ENCODE measurements at regions not wholly inside any gene's neighbourhood (a gene's known extent, or its start where the extent isn't known, plus 50 kb on each side); places are given as distances from the start of the nearest gene placed in this dataset.

GRCh38 chr5:89596821-89597220 lies 713.8 kb upstream of the MEF2C start:
- no peak for TF ChIP-seq CTCF (IDR thresholded peaks at IDR 0.05; ENCODE audit: insufficient read depth, low read depth, low read length)
- ChIA-PET POLR2A (no interaction called here), CTCF (no interaction called here)
- Histone ChIP-seq H3K4me3 (ENCODE audit: low read depth, low read length) (no peak overlapping the region), H3K36me3 (ENCODE audit: control insufficient read depth, insufficient read depth, low read length) (no peaks in the 10 kb centered on the region), H3K27me3 (ENCODE audit: control insufficient read depth, insufficient read depth, low read length) (no peaks in the 10 kb centered on the region)
- no peak for DNase-seq (ENCODE audit: low read depth)

- ChIA-PET CTCF (no interaction called here), POLR2A (no interaction called here)
- DNase-seq (ENCODE audit: low read depth): no peak
- Histone ChIP-seq H3K27me3 (ENCODE audit: control insufficient read depth, insufficient read depth, low read length) (no peaks in the 10 kb centered on the region), H3K4me3 (ENCODE audit: low read depth, low read length) (no peak overlapping the region), H3K36me3 (ENCODE audit: control insufficient read depth, insufficient read depth, low read length) (no peaks in the 10 kb centered on the region)
- no peak for TF ChIP-seq CTCF (IDR thresholded peaks at IDR 0.05; ENCODE audit: insufficient read depth, low read depth, low read length)
Observed at GRCh38 chr5:89595056-89595455, 712.1 kb upstream of the MEF2C start.

- Histone ChIP-seq H3K36me3 (ENCODE audit: control insufficient read depth, insufficient read depth, low read length) (no peaks in the 10 kb centered on the region), H3K27me3 (ENCODE audit: control insufficient read depth, insufficient read depth, low read length) (no peaks in the 10 kb centered on the region), H3K4me3 (ENCODE audit: low read depth, low read length) (no peak overlapping the region)
- no peak for TF ChIP-seq CTCF (IDR thresholded peaks at IDR 0.05; ENCODE audit: insufficient read depth, low read depth, low read length)
- ChIA-PET POLR2A (no interaction called here), CTCF (no interaction called here)
- peak; percentile 5 for DNase-seq (ENCODE audit: low read depth)
Observed at GRCh38 chr5:89584339-89584956, 701.5 kb upstream of the MEF2C start.

- Histone ChIP-seq H3K27me3 (ENCODE audit: control insufficient read depth, insufficient read depth, low read length) (no peaks in the 10 kb centered on the region), H3K36me3 (ENCODE audit: control insufficient read depth, insufficient read depth, low read length) (no peaks in the 10 kb centered on the region), H3K4me3 (ENCODE audit: low read depth, low read length) (no peak overlapping the region)
- no peak for DNase-seq (ENCODE audit: low read depth)
- CTCF ChIA-PET: no interaction called here
- POLR2A ChIA-PET: no interaction called here
- no peak for TF ChIP-seq CTCF (IDR thresholded peaks at IDR 0.05; ENCODE audit: insufficient read depth, low read depth, low read length)
Observed at GRCh38 chr5:89583534-89583933, 700.5 kb upstream of the MEF2C start.

- no peaks in the 10 kb centered on the region for H3K36me3 ChIP-seq (ENCODE audit: control insufficient read depth, insufficient read depth, low read length)
- ChIA-PET POLR2A (interaction anchor here (0.7 kb wide), 1 partner anchor 125 kb away, joined by 3 read pairs; no protein-coding TSS in a partner anchor), CTCF (no interaction called here)
- H3K4me3 ChIP-seq (ENCODE audit: low read depth, low read length): no peak overlapping the region
- H3K27me3 ChIP-seq (ENCODE audit: control insufficient read depth, insufficient read depth, low read length): no peaks in the 10 kb centered on the region; the same call in 1 of the 2 replicates
- TF ChIP-seq CTCF (IDR thresholded peaks at IDR 0.05; ENCODE audit: insufficient read depth, low read depth, low read length): no peak
- no peak for DNase-seq (ENCODE audit: low read depth)
Observed at GRCh38 chr5:89582768-89583339, 699.9 kb upstream of the MEF2C start.

Measured in BJ (cell line).